ENCODE measurements at regions not wholly inside any gene's neighbourhood (a gene's known extent, or its start where the extent isn't known, plus 50 kb on each side); places are given as distances from the start of the nearest gene placed in this dataset.

- H3K4me1 ChIP-seq (ENCODE audit: control insufficient read depth, low read depth, low read length) = no peaks in the 10 kb centered on the region
- no peaks in the 10 kb centered on the region for H3K79me2 ChIP-seq (ENCODE audit: control insufficient read depth, insufficient read depth, low read length)
- no peak overlapping the region for H3K27ac ChIP-seq (ENCODE audit: low read depth, low read length)
- H2BK15ac ChIP-seq (replicated peaks; ENCODE audit: low read depth) = no peak overlapping the region
- H3K4me2 ChIP-seq (ENCODE audit: low read length) = no peak overlapping the region
- no peak overlapping the region for H3K23ac ChIP-seq (ENCODE audit: low read length)
- no peak overlapping the region for H3K18ac ChIP-seq (ENCODE audit: low read length)
- WGBS (ENCODE audit: extremely low coverage, insufficient coverage, low lambda C conversion rate) = no CpG with 5 or more reads among the region's 2 CpGs
- no peak overlapping the region for H3K9ac ChIP-seq (ENCODE audit: low read length)
- H3K56ac ChIP-seq (ENCODE audit: low read length) = no peak overlapping the region
- no peak overlapping the region for H2AK5ac ChIP-seq (ENCODE audit: low read length)
- no peak overlapping the region for H3K4me3 ChIP-seq (ENCODE audit: low read length)
- no peak overlapping the region for H4K5ac ChIP-seq (ENCODE audit: low read length)
- no peaks in the 10 kb centered on the region for H3K27me3 ChIP-seq (ENCODE audit: insufficient read depth, low read length, poor library complexity)
- H3K4ac ChIP-seq (ENCODE audit: low read depth, low read length) = no peak overlapping the region
- H4K8ac ChIP-seq (ENCODE audit: low read depth, low read length) = no peak overlapping the region
- DNase-seq = peak; percentile 4
- no peak overlapping the region for H2BK5ac ChIP-seq (ENCODE audit: low read length)
- no peaks in the 10 kb centered on the region for H3K79me1 ChIP-seq (ENCODE audit: low read length)
- no peaks in the 10 kb centered on the region for H3K36me3 ChIP-seq (ENCODE audit: control insufficient read depth, insufficient read depth, low read length)
- H2BK120ac ChIP-seq (ENCODE audit: low read depth, low read length) = no peak overlapping the region
Measured at GRCh38 chr2:217468042-217468830, 534.6 kb downstream of the TNS1 start.

- no peak overlapping the region for H3K56ac ChIP-seq (ENCODE audit: low read length)
- no peak overlapping the region for H2BK5ac ChIP-seq (ENCODE audit: low read length)
- no peaks in the 10 kb centered on the region for H3K79me2 ChIP-seq (ENCODE audit: control insufficient read depth, insufficient read depth, low read length)
- whole genome bisulfite sequencing (ENCODE audit: extremely low coverage, insufficient coverage, low lambda C conversion rate) = no CpG with 5 or more reads among the region's 8 CpGs
- DNase-seq = no peak
- no peak overlapping the region for H2BK15ac ChIP-seq (replicated peaks; ENCODE audit: low read depth)
- H2BK120ac ChIP-seq (ENCODE audit: low read depth, low read length) = no peak overlapping the region
- no peak overlapping the region for H2AK5ac ChIP-seq (ENCODE audit: low read length)
- no peaks in the 10 kb centered on the region for H3K27me3 ChIP-seq (ENCODE audit: insufficient read depth, low read length, poor library complexity)
- H4K5ac ChIP-seq (ENCODE audit: low read length) = no peak overlapping the region
- H4K8ac ChIP-seq (ENCODE audit: low read depth, low read length) = no peak overlapping the region
- H3K4ac ChIP-seq (ENCODE audit: low read depth, low read length) = no peak overlapping the region
- H3K9ac ChIP-seq (ENCODE audit: low read length) = no peak overlapping the region
- H3K18ac ChIP-seq (ENCODE audit: low read length) = no peak overlapping the region
- no peak overlapping the region for H3K4me3 ChIP-seq (ENCODE audit: low read length)
- no peaks in the 10 kb centered on the region for H3K36me3 ChIP-seq (ENCODE audit: control insufficient read depth, insufficient read depth, low read length)
- no peak overlapping the region for H3K27ac ChIP-seq (ENCODE audit: low read depth, low read length)
- no peaks in the 10 kb centered on the region for H3K4me1 ChIP-seq (ENCODE audit: control insufficient read depth, low read depth, low read length)
- no peak overlapping the region for H3K4me2 ChIP-seq (ENCODE audit: low read length)
- H3K79me1 ChIP-seq (ENCODE audit: low read length) = no peaks in the 10 kb centered on the region
- H3K23ac ChIP-seq (ENCODE audit: low read length) = no peak overlapping the region
Measured at GRCh38 chr2:217467331-217467730, 535.5 kb downstream of the TNS1 start.

DNA sequence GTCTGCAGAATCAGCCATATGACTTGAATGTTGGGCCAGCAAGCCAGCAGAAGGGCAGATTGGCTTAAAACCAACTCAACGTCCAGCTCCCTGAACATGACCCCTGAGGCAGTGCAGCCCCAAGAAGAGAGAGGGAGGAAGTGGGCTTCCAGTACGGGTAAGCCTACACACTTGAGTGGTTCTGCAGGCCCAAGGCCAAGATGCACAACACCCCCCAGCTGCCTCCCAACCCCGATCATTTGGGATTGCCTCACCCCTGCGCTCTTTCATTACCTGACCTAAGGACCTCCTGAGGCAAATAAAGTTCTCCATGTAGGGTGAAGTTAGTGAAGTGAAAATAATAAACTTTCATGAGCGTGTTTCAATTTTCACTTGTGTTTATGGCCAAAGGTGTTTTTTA lies 536.0 kb downstream of the TNS1 start:
- Histone ChIP-seq H3K27ac (ENCODE audit: low read depth, low read length) (no peak overlapping the region), H2BK120ac (ENCODE audit: low read depth, low read length) (no peak overlapping the region), H3K4ac (ENCODE audit: low read depth, low read length) (no peak overlapping the region), H3K79me1 (ENCODE audit: low read length) (no peaks in the 10 kb centered on the region), H3K79me2 (ENCODE audit: control insufficient read depth, insufficient read depth, low read length) (no peaks in the 10 kb centered on the region), H3K4me3 (ENCODE audit: low read length) (no peak overlapping the region), H3K56ac (ENCODE audit: low read length) (no peak overlapping the region), H3K4me1 (ENCODE audit: control insufficient read depth, low read depth, low read length) (no peaks in the 10 kb centered on the region), H2AK5ac (ENCODE audit: low read length) (no peak overlapping the region), H2BK5ac (ENCODE audit: low read length) (no peak overlapping the region), H3K36me3 (ENCODE audit: control insufficient read depth, insufficient read depth, low read length) (no peaks in the 10 kb centered on the region), H2BK15ac (replicated peaks; ENCODE audit: low read depth) (no peak overlapping the region), H4K8ac (ENCODE audit: low read depth, low read length) (no peak overlapping the region), H3K9ac (ENCODE audit: low read length) (no peak overlapping the region), H3K4me2 (ENCODE audit: low read length) (no peak overlapping the region), H3K18ac (ENCODE audit: low read length) (no peak overlapping the region), H3K27me3 (ENCODE audit: insufficient read depth, low read length, poor library complexity) (no peaks in the 10 kb centered on the region), H4K5ac (ENCODE audit: low read length) (no peak overlapping the region), H3K23ac (ENCODE audit: low read length) (no peak overlapping the region)
- no CpG with 5 or more reads among the region's 5 CpGs for WGBS (ENCODE audit: extremely low coverage, insufficient coverage, low lambda C conversion rate)
- DNase-seq = no peak

- Histone ChIP-seq H3K27ac (ENCODE audit: low read depth, low read length) (no peak overlapping the region), H3K18ac (ENCODE audit: low read length) (no peak overlapping the region), H3K4ac (ENCODE audit: low read depth, low read length) (no peak overlapping the region), H3K4me1 (ENCODE audit: control insufficient read depth, low read depth, low read length) (no peaks in the 10 kb centered on the region), H3K23ac (ENCODE audit: low read length) (no peak overlapping the region), H3K9ac (ENCODE audit: low read length) (no peak overlapping the region), H4K8ac (ENCODE audit: low read depth, low read length) (no peak overlapping the region), H2AK5ac (ENCODE audit: low read length) (no peak overlapping the region), H2BK120ac (ENCODE audit: low read depth, low read length) (no peak overlapping the region), H3K27me3 (ENCODE audit: insufficient read depth, low read length, poor library complexity) (no peaks in the 10 kb centered on the region), H2BK5ac (ENCODE audit: low read length) (no peak overlapping the region), H4K5ac (ENCODE audit: low read length) (no peak overlapping the region), H3K56ac (ENCODE audit: low read length) (no peak overlapping the region), H3K79me2 (ENCODE audit: control insufficient read depth, insufficient read depth, low read length) (no peaks in the 10 kb centered on the region), H3K79me1 (ENCODE audit: low read length) (no peaks in the 10 kb centered on the region), H3K4me3 (ENCODE audit: low read length) (no peak overlapping the region), H2BK15ac (replicated peaks; ENCODE audit: low read depth) (no peak overlapping the region), H3K4me2 (ENCODE audit: low read length) (no peak overlapping the region), H3K36me3 (ENCODE audit: control insufficient read depth, insufficient read depth, low read length) (no peaks in the 10 kb centered on the region)
- no CpG with 5 or more reads among the region's 4 CpGs for WGBS (ENCODE audit: extremely low coverage, insufficient coverage, low lambda C conversion rate)
- DNase-seq = peak; percentile 28
Measured at GRCh38 chr2:217466104-217466503, 536.7 kb downstream of the TNS1 start.

DNA sequence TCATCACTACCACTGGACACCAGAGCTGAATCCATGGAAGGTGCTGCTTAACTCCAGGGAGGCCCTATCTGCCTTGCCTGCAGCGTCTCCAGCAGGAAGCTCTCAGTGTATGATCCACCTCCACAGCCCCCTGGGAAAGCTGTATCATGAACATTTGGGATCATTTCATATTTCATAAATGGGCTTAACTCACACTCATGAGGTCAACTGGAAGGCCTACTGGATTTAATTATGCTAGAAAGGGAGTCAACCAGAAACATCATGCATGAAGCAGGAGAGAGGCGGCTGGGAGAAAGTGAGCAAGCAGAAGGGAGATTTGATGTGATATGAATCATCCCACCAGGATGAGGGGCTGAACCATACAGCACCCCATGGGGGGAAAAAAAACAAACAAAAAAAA lies 537.7 kb downstream of the TNS1 start:
- Histone ChIP-seq H3K36me3 (ENCODE audit: control insufficient read depth, insufficient read depth, low read length) (no peaks in the 10 kb centered on the region), H3K4me3 (ENCODE audit: low read length) (no peak overlapping the region), H3K4me2 (ENCODE audit: low read length) (no peak overlapping the region), H2BK15ac (replicated peaks; ENCODE audit: low read depth) (no peak overlapping the region), H3K56ac (ENCODE audit: low read length) (no peak overlapping the region), H3K79me1 (ENCODE audit: low read length) (no peaks in the 10 kb centered on the region), H3K79me2 (ENCODE audit: control insufficient read depth, insufficient read depth, low read length) (no peaks in the 10 kb centered on the region), H4K5ac (ENCODE audit: low read length) (no peak overlapping the region), H2BK120ac (ENCODE audit: low read depth, low read length) (no peak overlapping the region), H3K4me1 (ENCODE audit: control insufficient read depth, low read depth, low read length) (no peaks in the 10 kb centered on the region), H3K4ac (ENCODE audit: low read depth, low read length) (no peak overlapping the region), H2AK5ac (ENCODE audit: low read length) (no peak overlapping the region), H3K23ac (ENCODE audit: low read length) (no peak overlapping the region), H2BK5ac (ENCODE audit: low read length) (no peak overlapping the region), H3K18ac (ENCODE audit: low read length) (no peak overlapping the region), H3K27me3 (ENCODE audit: insufficient read depth, low read length, poor library complexity) (no peaks in the 10 kb centered on the region), H3K9ac (ENCODE audit: low read length) (no peak overlapping the region), H3K27ac (ENCODE audit: low read depth, low read length) (no peak overlapping the region), H4K8ac (ENCODE audit: low read depth, low read length) (no peak overlapping the region)
- WGBS (ENCODE audit: extremely low coverage, insufficient coverage, low lambda C conversion rate) = no CpG with 5 or more reads among the region's 2 CpGs
- no peak for DNase-seq
